ENCODE measurements at regions not wholly inside any gene's neighbourhood (a gene's known extent, or its start where the extent isn't known, plus 50 kb on each side); places are given as distances from the start of the nearest gene placed in this dataset.
"Not testable (repeated sequence)": the region's sequence is repeated elsewhere in the genome, so short reads cannot be mapped to it uniquely, and the experiment has no call there.

GRCh38 chr14:48261436-48261835 is 586.0 kb upstream of the MDGA2 start:
- no peak for TF ChIP-seq POLR2A (IDR thresholded peaks at IDR 0.05)
- no peak for TF ChIP-seq CTCF (IDR thresholded peaks at IDR 0.05)
- H3K4me1 ChIP-seq = no peaks in the 10 kb centered on the region
- ATAC-seq (no peak), DNase-seq (no peak)
- no peaks in the 10 kb centered on the region for H3K36me3 ChIP-seq
- H3K27ac ChIP-seq = no peak overlapping the region
- no peak overlapping the region for H3K4me3 ChIP-seq
- intact Hi-C loops (cut with DNase I) = no loop called here
- H3K9me3 ChIP-seq = no peaks in the 10 kb centered on the region
- 50% methylated on average over 1 of the region's 1 CpG for WGBS (ENCODE audit: insufficient coverage, low coverage, low lambda C conversion rate, missing lambda C conversion rate)
- no peaks in the 10 kb centered on the region for H3K27me3 ChIP-seq

- H3K27me3 ChIP-seq; H3K27ac ChIP-seq; H3K4me3 ChIP-seq; DNase-seq; H3K9me3 ChIP-seq; ATAC-seq; intact Hi-C loops (cut with DNase I); H3K4me1 ChIP-seq; H3K36me3 ChIP-seq: not testable (repeated sequence)
- WGBS (ENCODE audit: insufficient coverage, low coverage, low lambda C conversion rate, missing lambda C conversion rate) = 60% methylated on average over 10 of the region's 10 CpGs
Measured at GRCh38 chr14:48260394-48261295, 585.2 kb upstream of the MDGA2 start.

DNA sequence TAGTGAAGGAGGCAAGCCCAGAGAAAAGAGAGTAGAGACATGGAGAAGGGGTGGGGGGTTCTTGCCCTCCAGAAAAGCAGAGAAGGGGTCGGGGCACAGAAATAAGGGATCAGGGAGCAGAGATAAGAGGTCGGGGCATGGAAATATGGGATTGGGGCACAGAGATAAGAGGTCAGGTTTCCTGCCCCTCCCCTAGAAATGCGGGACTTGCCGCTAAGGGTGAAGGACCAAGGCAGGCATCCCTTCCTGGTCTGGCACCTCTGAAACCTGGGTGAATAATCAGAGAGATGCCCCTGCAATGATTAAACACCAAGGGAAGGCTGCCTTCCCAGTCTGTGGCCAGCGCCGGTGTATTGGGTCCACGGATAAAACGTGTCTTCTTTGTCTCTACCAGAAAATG is 584.5 kb upstream of the MDGA2 start:
- H3K9me3 ChIP-seq; H3K27me3 ChIP-seq; H3K27ac ChIP-seq; intact Hi-C loops (cut with DNase I); H3K4me1 ChIP-seq; ATAC-seq; DNase-seq; H3K36me3 ChIP-seq; H3K4me3 ChIP-seq: not testable (repeated sequence)
- WGBS (ENCODE audit: insufficient coverage, low coverage, low lambda C conversion rate, missing lambda C conversion rate) = 69% methylated on average over 8 of the region's 8 CpGs

GRCh38 chr14:48259232-48259631 is 583.8 kb upstream of the MDGA2 start:
- 61% methylated on average over 5 of the region's 5 CpGs for WGBS (ENCODE audit: insufficient coverage, low coverage, low lambda C conversion rate, missing lambda C conversion rate)

GRCh38 chr14:48258703-48259102 is 583.3 kb upstream of the MDGA2 start:
- H3K36me3 ChIP-seq; H3K27me3 ChIP-seq; H3K9me3 ChIP-seq; H3K4me3 ChIP-seq; H3K4me1 ChIP-seq; H3K27ac ChIP-seq; intact Hi-C loops (cut with DNase I); DNase-seq; ATAC-seq: not testable (repeated sequence)
- 50% methylated on average over 1 of the region's 9 CpGs for WGBS (ENCODE audit: insufficient coverage, low coverage, low lambda C conversion rate, missing lambda C conversion rate)

More at GRCh38 chr14:48259232-48259631, 583.8 kb upstream of the MDGA2 start:
- intact Hi-C loops (cut with DNase I); H3K27ac ChIP-seq; DNase-seq; ATAC-seq; H3K27me3 ChIP-seq; H3K9me3 ChIP-seq; H3K4me1 ChIP-seq; H3K36me3 ChIP-seq; H3K4me3 ChIP-seq: not testable (repeated sequence)

DNA sequence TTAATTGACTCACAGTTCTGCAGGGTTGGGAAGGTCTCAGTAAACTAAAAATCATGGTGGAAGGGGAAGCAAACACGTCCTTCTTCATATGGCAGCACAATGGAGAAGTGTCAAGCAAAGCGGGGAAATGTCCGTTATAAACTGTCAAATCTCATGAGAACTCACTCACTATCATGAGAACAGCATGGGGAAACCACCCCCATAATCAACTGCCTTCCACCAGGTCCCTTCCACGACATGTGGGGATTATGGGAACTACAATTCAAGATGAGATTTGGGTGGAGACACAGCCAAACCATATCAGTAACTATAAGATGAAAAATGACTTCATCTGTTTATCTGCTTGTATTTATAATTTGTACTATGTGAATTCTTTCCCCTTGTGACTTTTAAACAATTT is 577.6 kb upstream of the MDGA2 start:
- Histone ChIP-seq H3K4me3 (no peak overlapping the region), H3K27me3 (no peaks in the 10 kb centered on the region), H3K36me3 (no peaks in the 10 kb centered on the region), H3K4me1 (no peaks in the 10 kb centered on the region), H3K9me3 (no peaks in the 10 kb centered on the region), H3K27ac (no peak overlapping the region)
- intact Hi-C loops (cut with DNase I) = no loop called here
- WGBS (ENCODE audit: insufficient coverage, low coverage, low lambda C conversion rate, missing lambda C conversion rate) = 17% methylated on average over 2 of the region's 4 CpGs
- no peak for DNase-seq
- ATAC-seq = no peak
- TF ChIP-seq POLR2A (IDR thresholded peaks at IDR 0.05) = no peak
- no peak for TF ChIP-seq CTCF (IDR thresholded peaks at IDR 0.05)
